Stomach smooth muscle (tissue), 2 donors: ENCODE measurements at regions not wholly inside any gene's neighbourhood (a gene's known extent, or its start where the extent isn't known, plus 50 kb on each side); places are given as distances from the start of the nearest gene placed in this dataset.
"Not testable (repeated sequence)": the region's sequence is repeated elsewhere in the genome, so short reads cannot be mapped to it uniquely, and the experiment has no call there.

ENCODE experiments used
- H3K27ac ChIP-seq: one replicate; pipeline ENCODE4 v1.7.0; 2013; ENCODE audit warnings: mild to moderate bottlenecking, low read length, inconsistent platforms
- H3K27me3 ChIP-seq, 2 donors: one replicate each; pipeline ENCODE4 v1.7.0; 2013; ENCODE audit warnings: low read length in 2 of 2; ENCODE audit not compliant: insufficient read depth in 2 of 2, control insufficient read depth in 1 of 2
- H3K36me3 ChIP-seq, 2 donors: one replicate each; pipeline ENCODE4 v1.7.0; 2013; ENCODE audit warnings: low read length in 2 of 2; ENCODE audit not compliant: control insufficient read depth in 2 of 2, insufficient read depth in 2 of 2
- H3K4me1 ChIP-seq: one replicate; pipeline ENCODE4 v1.7.0; 2013; ENCODE audit warnings: low read length; ENCODE audit not compliant: control insufficient read depth, insufficient read depth
- H3K4me3 ChIP-seq, 2 donors: one replicate each; pipeline ENCODE4 v1.7.0; 2013; ENCODE audit warnings: low read length in 2 of 2
- H3K9ac ChIP-seq, 2 donors: one replicate each; pipeline ENCODE4 v1.7.0; 2013; ENCODE audit warnings: low read length in 2 of 2, mild to moderate bottlenecking in 1 of 2
- H3K9me3 ChIP-seq, 2 donors: one replicate each; pipeline ENCODE4 v1.7.0; 2013; ENCODE audit warnings: low read length in 2 of 2; ENCODE audit not compliant: control insufficient read depth in 2 of 2
- donor health status: healthy.
- donor health status: Pancreatic carcinoma.

- Histone ChIP-seq H3K36me3 (no peaks in the 10 kb centered on the region), H3K4me3 (no peak overlapping the region), H3K4me1 (no peaks in the 10 kb centered on the region), H3K9me3 (no peaks in the 10 kb centered on the region), H3K27ac (no peak overlapping the region), H3K27me3 (no peaks in the 10 kb centered on the region), H3K9ac (no peak overlapping the region)
Observed at GRCh38 chr4:149897783-149898182, 82.1 kb upstream of the IQCM start.

GRCh38 chr4:149901128-149901527 lies 85.5 kb upstream of the IQCM start:
- Histone ChIP-seq H3K9ac (no peak overlapping the region), H3K27ac (no peak overlapping the region), H3K36me3 (no peaks in the 10 kb centered on the region), H3K27me3 (no peaks in the 10 kb centered on the region), H3K4me3 (no peak overlapping the region), H3K4me1 (no peaks in the 10 kb centered on the region), H3K9me3 (no peaks in the 10 kb centered on the region)

GRCh38 chr4:149902242-149902641 lies 86.6 kb upstream of the IQCM start:
- H3K27me3 ChIP-seq: no peaks in the 10 kb centered on the region
- H3K36me3 ChIP-seq: no peaks in the 10 kb centered on the region
- H3K4me1 ChIP-seq: no peaks in the 10 kb centered on the region
- H3K9me3 ChIP-seq: no peaks in the 10 kb centered on the region
- no peak overlapping the region for H3K9ac ChIP-seq
- H3K27ac ChIP-seq: no peak overlapping the region
- no peak overlapping the region for H3K4me3 ChIP-seq

- H3K9me3 ChIP-seq: no peaks in the 10 kb centered on the region
Observed at GRCh38 chr4:149910177-149910576, 94.5 kb upstream of the IQCM start.

DNA sequence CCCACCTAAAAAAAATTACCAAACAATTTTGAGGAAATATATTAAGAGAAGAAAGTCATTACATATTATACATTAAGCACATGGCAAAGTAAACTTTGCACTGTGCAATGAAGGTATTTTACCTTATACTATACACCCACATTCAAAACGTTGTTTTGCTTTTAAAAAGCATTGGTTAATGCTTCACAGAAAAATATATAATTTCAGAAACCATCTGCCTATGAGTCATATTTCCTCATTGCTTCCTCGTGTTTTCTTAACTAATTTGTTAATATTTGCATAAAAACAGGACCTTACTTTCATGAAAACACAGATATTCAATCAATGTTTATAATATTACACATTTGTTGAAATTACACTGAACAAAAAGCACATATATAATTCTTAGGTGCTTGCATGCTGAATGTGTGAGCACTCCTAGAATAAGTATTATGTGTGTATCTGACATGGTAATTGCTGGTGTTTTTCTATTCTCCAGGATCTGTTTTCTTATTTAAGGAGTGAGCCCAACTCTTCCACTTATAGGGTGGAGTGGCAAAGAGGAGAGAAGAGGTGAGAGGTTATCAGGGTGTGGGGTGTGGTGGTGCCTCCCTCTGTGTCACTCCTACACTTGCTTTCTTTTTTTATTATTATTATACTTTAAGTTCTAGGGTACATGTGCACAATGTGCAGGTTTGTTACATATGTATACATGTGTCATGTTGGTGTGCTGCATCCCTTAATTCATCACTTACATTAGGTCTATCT lies 95.1 kb upstream of the IQCM start:
- Histone ChIP-seq H3K9me3 (no peaks in the 10 kb centered on the region), H3K27ac (no peak overlapping the region), H3K27me3 (no peaks in the 10 kb centered on the region), H3K4me3 (no peak overlapping the region), H3K9ac (no peak overlapping the region), H3K36me3 (no peaks in the 10 kb centered on the region), H3K4me1 (no peaks in the 10 kb centered on the region)

More at GRCh38 chr4:149910177-149910576, 94.5 kb upstream of the IQCM start:
- Histone ChIP-seq H3K36me3 (no peaks in the 10 kb centered on the region), H3K4me1 (no peaks in the 10 kb centered on the region), H3K27me3 (no peaks in the 10 kb centered on the region), H3K9ac (no peak overlapping the region), H3K4me3 (no peak overlapping the region), H3K27ac (no peak overlapping the region)

- H3K27ac ChIP-seq: no peak overlapping the region
- no peaks in the 10 kb centered on the region for H3K27me3 ChIP-seq
- no peaks in the 10 kb centered on the region for H3K36me3 ChIP-seq
- no peaks in the 10 kb centered on the region for H3K9me3 ChIP-seq
- H3K4me1 ChIP-seq: no peaks in the 10 kb centered on the region
- no peak overlapping the region for H3K9ac ChIP-seq
- no peak overlapping the region for H3K4me3 ChIP-seq
Observed at GRCh38 chr4:149911354-149911753, 95.7 kb upstream of the IQCM start.

DNA sequence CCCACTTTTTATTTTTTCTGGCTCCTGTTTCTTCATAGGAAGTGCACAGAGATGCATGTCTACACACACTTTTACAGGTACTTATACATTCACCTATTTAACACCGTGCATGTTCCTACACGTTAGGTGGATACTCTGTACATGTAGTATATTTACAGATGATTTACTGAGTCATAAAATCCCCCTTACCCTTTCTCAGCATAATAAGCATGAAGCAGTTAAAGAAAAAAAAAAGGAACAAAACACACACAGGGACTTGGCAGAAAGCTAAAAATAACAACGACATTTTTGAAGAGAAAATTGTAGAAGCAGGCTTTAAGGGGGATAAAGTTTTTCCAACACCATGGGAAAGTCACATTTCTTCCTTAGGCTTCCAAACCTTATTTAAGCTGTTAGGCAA lies 96.4 kb upstream of the IQCM start:
- Histone ChIP-seq H3K9me3 (no peaks in the 10 kb centered on the region), H3K9ac (no peak overlapping the region), H3K27me3 (no peaks in the 10 kb centered on the region), H3K27ac (no peak overlapping the region), H3K36me3 (no peaks in the 10 kb centered on the region), H3K4me1 (no peaks in the 10 kb centered on the region), H3K4me3 (no peak overlapping the region)

GRCh38 chr4:149914119-149915115 lies 98.8 kb upstream of the IQCM start:
- Histone ChIP-seq H3K27me3 (no peaks in the 10 kb centered on the region), H3K4me1 (no peaks in the 10 kb centered on the region), H3K36me3 (no peaks in the 10 kb centered on the region), H3K27ac (no peak overlapping the region), H3K9ac (no peak overlapping the region), H3K4me3 (no peak overlapping the region), H3K9me3 (no peaks in the 10 kb centered on the region)

GRCh38 chr4:149915735-149916134 lies 100.1 kb upstream of the IQCM start:
- not testable (repeated sequence) for H3K27ac ChIP-seq, H3K9me3 ChIP-seq, H3K36me3 ChIP-seq, H3K4me3 ChIP-seq, H3K9ac ChIP-seq, H3K4me1 ChIP-seq, H3K27me3 ChIP-seq

DNA sequence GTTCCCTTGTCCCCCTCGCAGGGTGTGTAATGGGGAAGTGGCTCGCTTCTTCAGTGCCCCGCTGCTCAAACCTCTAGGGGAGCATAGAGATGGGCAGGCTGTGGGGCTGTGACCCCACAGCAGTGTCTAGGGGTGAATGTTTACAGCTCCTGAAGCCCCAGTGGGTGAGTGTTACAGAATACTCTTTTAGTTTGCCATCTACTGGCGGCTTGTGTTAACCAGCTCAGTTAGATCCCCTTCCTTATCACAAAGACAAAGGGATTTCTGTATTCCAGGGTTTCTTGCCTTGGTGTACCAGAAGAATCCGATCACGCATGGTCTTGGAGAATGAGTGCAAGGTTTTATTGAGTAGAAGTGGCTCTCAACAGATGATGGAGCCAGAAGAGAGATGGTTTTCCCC lies 108.1 kb upstream of the IQCM start:
- no peaks in the 10 kb centered on the region for H3K9me3 ChIP-seq
- H3K27me3 ChIP-seq: no peaks in the 10 kb centered on the region
- H3K27ac ChIP-seq: no peak overlapping the region
- H3K36me3 ChIP-seq: no peaks in the 10 kb centered on the region
- no peak overlapping the region for H3K4me3 ChIP-seq
- no peak overlapping the region for H3K9ac ChIP-seq
- H3K4me1 ChIP-seq: no peaks in the 10 kb centered on the region

DNA sequence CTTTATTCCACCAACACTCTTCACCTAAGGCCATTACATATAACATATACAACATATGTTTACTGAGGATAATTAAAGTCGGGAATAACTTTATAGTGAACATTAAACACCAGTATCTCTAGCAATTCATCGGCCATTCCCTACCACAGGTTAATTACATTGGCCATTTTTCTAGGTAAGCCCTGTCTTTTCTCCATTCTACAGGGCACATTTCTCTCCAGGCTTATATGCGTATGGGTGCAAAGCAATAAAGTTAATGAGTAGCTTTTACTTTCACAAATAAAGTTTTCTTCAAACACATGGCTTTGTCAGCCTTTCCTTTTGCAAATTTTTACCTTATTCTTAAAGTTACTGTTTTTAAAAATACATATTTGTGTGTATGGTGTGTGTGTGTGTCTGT lies 111.9 kb upstream of the IQCM start:
- Histone ChIP-seq H3K9me3 (no peaks in the 10 kb centered on the region), H3K9ac (no peak overlapping the region), H3K27me3 (no peaks in the 10 kb centered on the region), H3K36me3 (no peaks in the 10 kb centered on the region), H3K27ac (no peak overlapping the region), H3K4me3 (no peak overlapping the region), H3K4me1 (no peaks in the 10 kb centered on the region)
